ENCODE measurements at regions not wholly inside any gene's neighbourhood (a gene's known extent, or its start where the extent isn't known, plus 50 kb on each side); places are given as distances from the start of the nearest gene placed in this dataset.

- Histone ChIP-seq H3K27ac (no peak overlapping the region), H3K9me3 (ENCODE audit: low read depth) (no peaks in the 10 kb centered on the region), H3K4me1 (ENCODE audit: low read depth) (no peaks in the 10 kb centered on the region), H3K4me3 (no peak overlapping the region), H3K36me3 (no peaks in the 10 kb centered on the region), H3K27me3 (no peaks in the 10 kb centered on the region)
- no peak for DNase-seq (ENCODE audit: low read depth in 1 of 2, low spot score in 1 of 2)
- no peak for TF ChIP-seq CTCF (IDR thresholded peaks at IDR 0.05; ENCODE audit: low read depth, low read length)
Observed at GRCh38 chr18:29328932-29329331, 1152.0 kb upstream of the CDH2 start.

GRCh38 chr18:29326214-29326613 lies 1149.3 kb upstream of the CDH2 start:
- H3K4me1 ChIP-seq (ENCODE audit: low read depth) = no peaks in the 10 kb centered on the region
- no peak overlapping the region for H3K4me3 ChIP-seq
- no peak overlapping the region for H3K27ac ChIP-seq
- TF ChIP-seq CTCF (IDR thresholded peaks at IDR 0.05; ENCODE audit: low read depth, low read length) = no peak
- H3K27me3 ChIP-seq = no peaks in the 10 kb centered on the region
- no peaks in the 10 kb centered on the region for H3K36me3 ChIP-seq
- no peak for DNase-seq (ENCODE audit: low read depth in 1 of 2, low spot score in 1 of 2)
- H3K9me3 ChIP-seq (ENCODE audit: low read depth) = no peaks in the 10 kb centered on the region

GRCh38 chr18:29321561-29321960 lies 1144.6 kb upstream of the CDH2 start:
- H3K4me3 ChIP-seq = no peak overlapping the region
- H3K27ac ChIP-seq = no peak overlapping the region
- DNase-seq (ENCODE audit: low read depth in 1 of 2, low spot score in 1 of 2) = no peak
- TF ChIP-seq CTCF (IDR thresholded peaks at IDR 0.05; ENCODE audit: low read depth, low read length) = no peak
- no peaks in the 10 kb centered on the region for H3K27me3 ChIP-seq
- no peaks in the 10 kb centered on the region for H3K36me3 ChIP-seq
- H3K9me3 ChIP-seq (ENCODE audit: low read depth) = no peaks in the 10 kb centered on the region
- H3K4me1 ChIP-seq (ENCODE audit: low read depth) = no peaks in the 10 kb centered on the region

- no peak for DNase-seq (ENCODE audit: low read depth in 1 of 2, low spot score in 1 of 2)
- H3K27me3 ChIP-seq = no peaks in the 10 kb centered on the region
- H3K36me3 ChIP-seq = no peaks in the 10 kb centered on the region
- H3K4me3 ChIP-seq = no peak overlapping the region
- TF ChIP-seq CTCF (IDR thresholded peaks at IDR 0.05; ENCODE audit: low read depth, low read length) = no peak
- no peak overlapping the region for H3K27ac ChIP-seq
- H3K9me3 ChIP-seq (ENCODE audit: low read depth) = no peaks in the 10 kb centered on the region
- H3K4me1 ChIP-seq (ENCODE audit: low read depth) = no peaks in the 10 kb centered on the region
Observed at GRCh38 chr18:29313312-29313711, 1136.4 kb upstream of the CDH2 start.

GRCh38 chr18:29311580-29311979 lies 1134.7 kb upstream of the CDH2 start:
- no peaks in the 10 kb centered on the region for H3K36me3 ChIP-seq
- H3K4me3 ChIP-seq = no peak overlapping the region
- H3K27ac ChIP-seq = no peak overlapping the region
- no peak for TF ChIP-seq CTCF (IDR thresholded peaks at IDR 0.05; ENCODE audit: low read depth, low read length)
- H3K9me3 ChIP-seq (ENCODE audit: low read depth) = no peaks in the 10 kb centered on the region
- H3K4me1 ChIP-seq (ENCODE audit: low read depth) = no peaks in the 10 kb centered on the region
- DNase-seq (ENCODE audit: low read depth in 1 of 2, low spot score in 1 of 2) = peak in 1 of 2 donors; percentile 13
- H3K27me3 ChIP-seq = no peaks in the 10 kb centered on the region

- no peak overlapping the region for H3K4me3 ChIP-seq
- H3K36me3 ChIP-seq = no peaks in the 10 kb centered on the region
- no peaks in the 10 kb centered on the region for H3K27me3 ChIP-seq
- no peak for DNase-seq (ENCODE audit: low read depth in 1 of 2, low spot score in 1 of 2)
- TF ChIP-seq CTCF (IDR thresholded peaks at IDR 0.05; ENCODE audit: low read depth, low read length) = no peak
- H3K27ac ChIP-seq = no peak overlapping the region
- H3K9me3 ChIP-seq (ENCODE audit: low read depth) = no peaks in the 10 kb centered on the region
- H3K4me1 ChIP-seq (ENCODE audit: low read depth) = no peaks in the 10 kb centered on the region
Observed at GRCh38 chr18:29309366-29309765, 1132.4 kb upstream of the CDH2 start.
